CD4-positive, alpha-beta T cell treated with Interleukin-15 for 4 hours (primary cell): ENCODE measurements at regions not wholly inside any gene's neighbourhood (a gene's known extent, or its start where the extent isn't known, plus 50 kb on each side); places are given as distances from the start of the nearest gene placed in this dataset.

Source experiments
- DNase-seq: peaks from one replicate; pipeline ENCODE4 v3.0.0-alpha.2; 2020; ENCODE audit warnings: low spot score

GRCh38 chr2:225340923-225341322 is 58.6 kb upstream of the NYAP2 start:
- no peak for DNase-seq

- no peak for DNase-seq
These were observed 62.3 kb upstream of the NYAP2 start for GRCh38 chr2:225337183-225337582.

GRCh38 chr2:225334514-225334913 is 65.0 kb upstream of the NYAP2 start:
- no peak for DNase-seq

- no peak for DNase-seq
These were observed 71.3 kb upstream of the NYAP2 start for GRCh38 chr2:225328192-225328591.

- no peak for DNase-seq
These were observed 72.5 kb upstream of the NYAP2 start for GRCh38 chr2:225326969-225327368.

- DNase-seq = no peak
These were observed 79.6 kb upstream of the NYAP2 start for GRCh38 chr2:225319872-225320271.

GRCh38 chr2:225318440-225318839 is 81.1 kb upstream of the NYAP2 start:
- no peak for DNase-seq

- no peak for DNase-seq
These were observed 82.3 kb upstream of the NYAP2 start for GRCh38 chr2:225317186-225317585.

GRCh38 chr2:225310745-225311144 is 88.8 kb upstream of the NYAP2 start:
- no peak for DNase-seq

- no peak for DNase-seq
These were observed 90.0 kb upstream of the NYAP2 start for GRCh38 chr2:225309516-225309915.

- no peak for DNase-seq
These were observed 102.6 kb upstream of the NYAP2 start for GRCh38 chr2:225296951-225297350.

GRCh38 chr2:225295102-225295501 is 104.4 kb upstream of the NYAP2 start:
- no peak for DNase-seq

GRCh38 chr2:225293638-225294037 is 105.9 kb upstream of the NYAP2 start:
- no peak for DNase-seq

- no peak for DNase-seq
These were observed 108.6 kb upstream of the NYAP2 start for GRCh38 chr2:225290757-225291400.

GRCh38 chr2:225289659-225290058 is 109.9 kb upstream of the NYAP2 start:
- no peak for DNase-seq

- no peak for DNase-seq
These were observed 110.5 kb upstream of the NYAP2 start for GRCh38 chr2:225288986-225289385.

GRCh38 chr2:225282858-225283710 is 116.4 kb upstream of the NYAP2 start:
- peak; percentile 33 for DNase-seq

- no peak for DNase-seq
These were observed 123.3 kb upstream of the NYAP2 start for GRCh38 chr2:225276207-225276606.

GRCh38 chr2:225275443-225275842 is 124.1 kb upstream of the NYAP2 start:
- DNase-seq = no peak

GRCh38 chr2:225274751-225275150 is 124.8 kb upstream of the NYAP2 start:
- no peak for DNase-seq

GRCh38 chr2:225272173-225272572 is 127.3 kb upstream of the NYAP2 start:
- no peak for DNase-seq

- peak; percentile 44 for DNase-seq
These were observed 128.6 kb upstream of the NYAP2 start for GRCh38 chr2:225270861-225271260.

GRCh38 chr2:225270053-225270452 is 129.5 kb upstream of the NYAP2 start:
- no peak for DNase-seq

- no peak for DNase-seq
These were observed 145.1 kb upstream of the NYAP2 start for GRCh38 chr2:225254363-225254762.
